NCI-H2171 (cell line): ENCODE measurements at regions not wholly inside any gene's neighbourhood (a gene's known extent, or its start where the extent isn't known, plus 50 kb on each side); places are given as distances from the start of the nearest gene placed in this dataset.
"Not testable (repeated sequence)": the region's sequence is repeated elsewhere in the genome, so short reads cannot be mapped to it uniquely, and the experiment has no call there.

Source experiments
- DNase-seq: peaks from one replicate; lab custom pipeline; 2025; lab: John Stamatoyannopoulos, UW

- DNase-seq, result no peak
These were observed 163.1 kb upstream of the PGR start for GRCh38 chr11:101292661-101293240.

DNA sequence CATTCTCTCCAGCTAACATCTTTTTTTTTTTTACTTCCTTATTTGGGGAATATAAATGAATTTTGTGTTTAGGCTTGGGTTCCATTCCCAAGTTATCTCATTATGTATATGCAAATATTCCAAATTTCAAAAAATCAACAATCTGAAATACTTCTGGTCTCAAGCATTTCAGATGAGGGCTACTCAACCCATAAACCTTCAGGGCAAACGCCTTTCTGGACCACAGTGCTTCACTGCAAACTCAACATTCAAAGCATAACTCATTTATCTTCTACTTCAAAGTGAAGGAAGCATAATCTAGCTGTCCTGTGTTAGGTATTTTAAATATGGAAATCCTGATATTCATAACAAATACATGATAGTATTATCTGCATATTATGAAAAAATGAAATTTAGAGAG is 161.7 kb upstream of the PGR start:
- no peak for DNase-seq

- no peak for DNase-seq
These were observed 158.8 kb upstream of the PGR start for GRCh38 chr11:101288392-101288791.

GRCh38 chr11:101279728-101280127 is 150.1 kb upstream of the PGR start:
- no peak for DNase-seq

GRCh38 chr11:101278286-101278685 is 148.7 kb upstream of the PGR start:
- no peak for DNase-seq

GRCh38 chr11:101277036-101277435 is 147.4 kb upstream of the PGR start:
- no peak for DNase-seq

GRCh38 chr11:101269990-101270660 is 140.5 kb upstream of the PGR start:
- DNase-seq, result no peak

DNA sequence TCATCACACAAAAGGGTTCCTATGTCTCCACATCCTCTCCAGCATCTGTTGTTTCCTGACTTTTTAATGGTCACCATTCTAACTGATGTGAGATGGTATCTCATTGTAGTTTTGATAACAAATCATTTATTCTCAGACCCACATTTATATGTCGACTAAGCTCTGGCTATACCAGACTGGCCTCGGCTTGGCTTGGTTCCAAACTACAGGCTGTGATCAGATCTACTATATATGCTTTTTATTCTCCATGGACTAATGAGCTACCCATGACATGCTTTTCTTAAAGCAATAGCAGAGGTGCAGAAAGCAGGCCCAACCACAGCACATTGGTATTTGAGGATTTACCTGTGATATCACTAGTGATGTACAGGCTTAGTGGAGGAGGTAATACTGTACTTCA is 139.8 kb upstream of the PGR start:
- no peak for DNase-seq

DNA sequence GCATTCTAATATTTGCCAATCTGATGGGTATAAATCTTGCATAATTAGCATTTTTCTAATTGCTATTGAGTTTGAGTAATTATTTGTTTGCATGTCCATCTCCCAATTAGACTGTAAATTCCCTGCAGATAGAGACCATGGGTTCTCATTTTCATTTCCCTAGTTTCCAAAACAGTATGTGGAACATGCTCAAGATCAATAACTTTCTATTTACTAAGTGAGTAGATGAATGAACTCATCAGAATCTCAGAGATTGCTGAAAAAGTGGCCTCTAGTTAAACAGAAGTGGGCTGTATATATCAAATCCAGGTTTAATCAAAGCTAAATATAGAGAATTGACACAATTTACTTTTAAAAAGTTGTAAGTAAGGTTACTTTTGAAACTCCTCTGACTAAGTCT is 138.0 kb upstream of the PGR start:
- DNase-seq, result no peak

GRCh38 chr11:101264306-101264705 is 134.7 kb upstream of the PGR start:
- DNase-seq, result no peak

DNA sequence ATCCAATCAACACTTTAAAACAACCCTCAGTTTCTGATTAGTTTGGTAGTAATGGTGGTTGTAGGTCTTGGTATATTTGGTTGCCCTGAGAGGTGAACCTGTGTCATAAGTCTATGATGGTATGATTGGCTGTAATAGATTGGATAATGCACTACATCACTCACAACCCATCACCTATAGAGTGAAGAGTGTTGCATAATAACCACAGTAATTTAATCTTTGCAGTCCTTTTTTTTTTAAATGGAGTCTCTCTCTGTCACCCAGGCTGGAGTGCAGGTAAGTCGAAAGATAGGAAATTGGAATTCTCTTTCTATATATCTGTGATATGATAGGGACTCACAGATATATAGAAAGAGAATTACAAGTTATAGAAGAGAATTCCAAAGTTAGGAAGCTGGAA is 133.4 kb upstream of the PGR start:
- DNase-seq, result no peak

GRCh38 chr11:101262258-101262657 is 132.6 kb upstream of the PGR start:
- DNase-seq, result no peak

DNA sequence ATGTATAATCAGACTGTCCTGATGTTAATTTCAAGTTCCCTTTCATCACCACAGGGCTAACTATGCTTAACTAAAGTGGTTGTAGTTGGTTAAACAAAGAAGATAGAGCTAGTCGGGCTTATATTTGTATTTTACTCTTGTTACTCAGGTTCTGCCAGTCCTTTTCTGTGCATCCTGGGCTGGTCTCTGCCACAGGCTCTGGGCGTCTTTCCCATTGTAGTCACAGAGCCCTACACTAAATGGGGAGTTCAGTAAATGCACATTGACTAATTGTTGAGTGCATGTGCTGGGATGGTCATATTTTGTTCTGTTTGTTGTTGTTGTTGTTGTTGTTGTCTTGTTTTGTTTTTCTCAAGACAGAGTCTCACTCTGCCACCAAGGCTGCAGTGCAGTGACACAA is 125.4 kb upstream of the PGR start:
- DNase-seq, result no peak

- no peak for DNase-seq
These were observed 124.4 kb upstream of the PGR start for GRCh38 chr11:101254037-101254436.

GRCh38 chr11:101245635-101246034 is 116.0 kb upstream of the PGR start:
- DNase-seq, result not testable (repeated sequence)

DNA sequence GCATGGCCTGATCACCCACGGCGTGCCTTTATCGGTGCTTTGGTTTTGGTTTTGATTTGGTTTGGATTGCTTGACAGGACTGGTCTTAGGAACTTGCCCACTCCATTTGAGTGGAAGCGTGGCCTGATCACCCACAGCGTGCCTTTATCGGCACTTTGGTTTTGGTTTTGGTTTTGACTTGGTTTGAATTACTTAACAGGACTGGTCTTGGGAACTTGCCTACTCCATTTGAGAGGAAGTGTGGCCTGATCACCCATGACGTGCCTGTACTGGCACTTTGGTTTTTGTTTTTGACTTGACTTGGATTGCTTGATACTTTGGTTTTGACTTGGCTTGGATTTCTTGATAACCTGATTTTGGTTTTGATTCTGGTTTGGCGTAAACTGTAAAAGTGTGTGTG is 115.5 kb upstream of the PGR start:
- DNase-seq, result not testable (repeated sequence)

GRCh38 chr11:101241160-101241795 is 111.7 kb upstream of the PGR start:
- no peak for DNase-seq

DNA sequence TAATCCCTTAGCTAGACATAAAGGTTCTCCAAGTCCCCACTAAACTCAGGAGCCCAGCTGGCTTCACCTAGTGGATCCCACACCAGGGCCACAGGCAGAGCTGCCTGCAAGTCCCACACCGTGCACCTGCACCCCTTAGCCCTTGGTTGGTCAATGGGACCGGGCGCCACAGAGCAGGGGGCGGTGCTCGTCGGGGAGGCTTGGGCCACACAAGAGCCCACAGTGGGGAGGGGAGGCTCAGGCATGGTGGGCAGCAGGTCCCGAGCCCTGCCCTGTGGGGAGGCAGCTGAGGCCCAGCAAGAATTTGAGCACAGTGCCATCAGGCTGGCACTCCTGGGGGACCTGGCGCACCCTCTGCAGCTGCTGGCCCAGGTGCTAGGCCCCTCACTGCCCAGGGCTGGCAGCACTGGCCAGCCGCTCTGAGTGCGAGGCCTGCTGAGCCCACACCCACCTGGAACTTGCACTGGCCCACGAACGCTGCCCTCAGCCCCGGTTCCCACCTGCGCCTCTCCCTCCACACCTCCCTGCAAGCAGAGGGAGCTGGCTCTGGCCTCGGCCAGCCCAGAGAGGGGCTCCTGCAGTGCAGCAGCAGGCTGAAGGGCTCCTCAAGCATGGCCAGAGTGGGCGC is 101.7 kb upstream of the PGR start:
- DNase-seq, result not testable (repeated sequence)

GRCh38 chr11:101226617-101227016 is 97.0 kb upstream of the PGR start:
- DNase-seq, result no peak

GRCh38 chr11:101224221-101224620 is 94.6 kb upstream of the PGR start:
- DNase-seq, result no peak

DNA sequence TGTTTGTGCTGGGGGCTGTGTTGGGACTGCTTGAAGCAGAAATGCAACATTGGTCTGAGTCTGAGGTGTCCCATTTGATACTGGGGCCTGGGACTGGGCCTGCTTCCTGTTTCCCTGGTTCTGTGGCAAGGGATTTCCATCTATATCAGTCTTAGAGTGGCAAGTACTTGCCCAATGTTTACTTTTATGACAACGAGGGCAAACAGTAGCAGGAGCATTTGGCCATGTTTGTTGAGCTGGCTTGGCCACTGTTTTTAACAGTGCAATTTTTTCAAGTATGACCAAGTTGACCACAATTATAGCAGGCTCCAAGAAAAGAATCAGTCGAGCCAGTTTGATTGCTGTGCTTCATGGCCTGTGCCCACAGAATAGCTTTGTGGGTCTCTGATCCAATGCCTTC is 88.5 kb upstream of the PGR start:
- not testable (repeated sequence) for DNase-seq

- DNase-seq, result not testable (repeated sequence)
These were observed 86.5 kb upstream of the PGR start for GRCh38 chr11:101216091-101216490.

DNA sequence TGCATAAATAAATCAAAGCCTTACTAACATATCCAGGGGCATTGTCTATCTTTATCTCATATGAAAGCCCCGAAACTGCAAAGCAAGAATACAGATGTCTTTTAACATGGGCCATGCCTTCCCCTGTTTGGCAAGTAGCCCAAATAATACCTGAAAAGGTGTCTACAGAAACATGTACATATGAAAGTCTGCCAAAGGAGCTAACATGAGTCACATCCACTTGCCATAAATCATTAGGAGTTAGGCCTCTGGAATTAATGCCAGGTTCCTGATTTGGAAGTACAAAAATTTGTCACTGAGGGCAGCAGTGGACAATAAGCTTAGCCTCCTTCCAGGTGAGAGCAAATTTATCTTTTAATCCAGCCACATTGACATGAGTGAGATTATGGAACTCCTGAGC is 85.5 kb upstream of the PGR start:
- no peak for DNase-seq
